ENCODE measurements at regions not wholly inside any gene's neighbourhood (a gene's known extent, or its start where the extent isn't known, plus 50 kb on each side); places are given as distances from the start of the nearest gene placed in this dataset.

- no peak for TF ChIP-seq CTCF (conservative IDR thresholded peaks at IDR 0.05; ENCODE audit: low read length)
- no peak for TF ChIP-seq EZH2phosphoT487 (IDR thresholded peaks at IDR 0.05; ENCODE audit: borderline replicate concordance, low read depth, low read length)
Observed at GRCh38 chr1:181318858-181319235, 164.5 kb upstream of the CACNA1E start.
